ENCODE measurements at regions not wholly inside any gene's neighbourhood (a gene's known extent, or its start where the extent isn't known, plus 50 kb on each side); places are given as distances from the start of the nearest gene placed in this dataset.

GRCh38 chr10:125568156-125568555 is 114.8 kb downstream of the TEX36 start (continued):
- no peak for TF ChIP-seq USF1 (IDR thresholded peaks at IDR 0.05; ENCODE audit: borderline replicate concordance, extremely low read length, insufficient read depth, low read depth, low read length)
- no peak for TF ChIP-seq RCOR1 (conservative IDR thresholded peaks at IDR 0.05; ENCODE audit: low read depth, low read length)
- TF ChIP-seq ZBED1 (IDR thresholded peaks at IDR 0.05; ENCODE audit: borderline replicate concordance): no peak
- no peak for TF ChIP-seq MEF2A (IDR thresholded peaks at IDR 0.05; ENCODE audit: insufficient read depth, low read depth, low read length)
- no peak for TF ChIP-seq TCF12 (IDR thresholded peaks at IDR 0.05; ENCODE audit: low read depth, low read length)
- TF ChIP-seq E4F1 (IDR thresholded peaks at IDR 0.05; ENCODE audit: borderline replicate concordance, partially characterized antibody): no peak
- TF ChIP-seq STAT3 (IDR thresholded peaks at IDR 0.05; ENCODE audit: low read depth, low read length): no peak
- TF ChIP-seq SMC3 (IDR thresholded peaks at IDR 0.05; ENCODE audit: borderline replicate concordance, low read length): no peak

GRCh38 chr10:125567529-125567928 is 115.4 kb downstream of the TEX36 start:
- BruUV-seq (replicated peaks): no TSS peak
- Histone ChIP-seq H4K20me1 (ENCODE audit: control insufficient read depth, insufficient read depth) (no peaks in the 10 kb centered on the region), H3K9ac (ENCODE audit: control insufficient read depth, insufficient read depth, low read length) (no peak overlapping the region), H3K79me2 (ENCODE audit: control insufficient read depth, insufficient read depth, low read length) (no peaks in the 10 kb centered on the region), H2AFZ (ENCODE audit: control insufficient read depth, low read depth, low read length) (no peak overlapping the region), H3K9me3 (replicated peaks; ENCODE audit: control insufficient read depth, insufficient read depth, low read length) (no peaks in the 10 kb centered on the region), H3K27ac (ENCODE audit: control insufficient read depth, insufficient read depth) (no peak overlapping the region), H3K27me3 (replicated peaks in 1 of 2; ENCODE audit: control insufficient read depth in 2 of 2, insufficient read depth in 2 of 2, low read length in 1 of 2) (no peaks in the 10 kb centered on the region), H3K4me2 (ENCODE audit: control insufficient read depth, insufficient read depth) (no peak overlapping the region), H3K4me3 (no peak overlapping the region), H3K36me3 (ENCODE audit: control insufficient read depth in 2 of 2, insufficient read depth in 2 of 2, low read length in 1 of 2) (no peaks in the 10 kb centered on the region), H3K4me1 (ENCODE audit: control insufficient read depth, insufficient read depth, low read length) (no peaks in the 10 kb centered on the region)
- WGBS (ENCODE audit: insufficient coverage, insufficient replicate concordance, low lambda C conversion rate, missing lambda C conversion rate): 17% methylated on average over 6 of the region's 6 CpGs
- POLR2A ChIA-PET: interaction anchor here (0.5 kb wide), 1 partner anchor 138 kb away, joined by 3 read pairs; no protein-coding TSS in a partner anchor
- CTCF ChIA-PET: no interaction called here
- intact Hi-C loops (cut with micrococcal nuclease; ENCODE audit: unreplicated experiment): no loop called here
- SMC1A ChIA-PET (ENCODE audit: uncharacterized antibody, unreplicated experiment): no interaction called here
- ATAC-seq (no peak), FAIRE-seq (no peak), DNase-seq (ENCODE audit: low read depth, low spot score) (no peak)
- RAD21 ChIA-PET (ENCODE audit: unreplicated experiment): no interaction called here
- in situ Hi-C loops (cut with MboI): no loop called here
- TF ChIP-seq MTA2 (IDR thresholded peaks at IDR 0.05; ENCODE audit: low read depth): no peak
- TF ChIP-seq, protein P1, sequence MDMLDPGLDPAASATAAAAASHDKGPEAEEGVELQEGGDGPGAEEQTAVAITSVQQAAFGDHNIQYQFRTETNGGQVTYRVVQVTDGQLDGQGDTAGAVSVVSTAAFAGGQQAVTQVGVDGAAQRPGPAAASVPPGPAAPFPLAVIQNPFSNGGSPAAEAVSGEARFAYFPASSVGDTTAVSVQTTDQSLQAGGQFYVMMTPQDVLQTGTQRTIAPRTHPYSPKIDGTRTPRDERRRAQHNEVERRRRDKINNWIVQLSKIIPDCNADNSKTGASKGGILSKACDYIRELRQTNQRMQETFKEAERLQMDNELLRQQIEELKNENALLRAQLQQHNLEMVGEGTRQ (IDR thresholded peaks at IDR 0.05; ENCODE audit: borderline replicate concordance, low read depth, low read length): no peak
- TF ChIP-seq TARDBP (IDR thresholded peaks at IDR 0.05; ENCODE audit: borderline replicate concordance): no peak
- no peak for TF ChIP-seq EZH2 (IDR thresholded peaks at IDR 0.05; ENCODE audit: borderline replicate concordance, control insufficient read depth, low read depth, low read length)
- TF ChIP-seq USF1 (IDR thresholded peaks at IDR 0.05; ENCODE audit: borderline replicate concordance, extremely low read length, insufficient read depth, low read depth, low read length): no peak
- no peak for TF ChIP-seq SMAD5 (IDR thresholded peaks at IDR 0.05; ENCODE audit: low read depth)
- no peak for TF ChIP-seq YBX1 (IDR thresholded peaks at IDR 0.05)
- no peak for TF ChIP-seq SREBF2 (IDR thresholded peaks at IDR 0.05; ENCODE audit: low read length)
- TF ChIP-seq HDAC2 (IDR thresholded peaks at IDR 0.05): no peak
- TF ChIP-seq ZBTB33 (IDR thresholded peaks at IDR 0.05): no peak
